Activated T-helper 9 cell treated with anti-CD3 and anti-CD28 coated beads, Interleukin-2, amount 50 U/mL, for 16 hours (primary cell): ENCODE measurements at regions not wholly inside any gene's neighbourhood (a gene's known extent, or its start where the extent isn't known, plus 50 kb on each side); places are given as distances from the start of the nearest gene placed in this dataset.
"Not testable (repeated sequence)": the region's sequence is repeated elsewhere in the genome, so short reads cannot be mapped to it uniquely, and the experiment has no call there.

Experiments used
- DNase-seq: peaks from one replicate; pipeline ENCODE4 v3.0.0-alpha.2; 2020; ENCODE audit warnings: low read depth

DNA sequence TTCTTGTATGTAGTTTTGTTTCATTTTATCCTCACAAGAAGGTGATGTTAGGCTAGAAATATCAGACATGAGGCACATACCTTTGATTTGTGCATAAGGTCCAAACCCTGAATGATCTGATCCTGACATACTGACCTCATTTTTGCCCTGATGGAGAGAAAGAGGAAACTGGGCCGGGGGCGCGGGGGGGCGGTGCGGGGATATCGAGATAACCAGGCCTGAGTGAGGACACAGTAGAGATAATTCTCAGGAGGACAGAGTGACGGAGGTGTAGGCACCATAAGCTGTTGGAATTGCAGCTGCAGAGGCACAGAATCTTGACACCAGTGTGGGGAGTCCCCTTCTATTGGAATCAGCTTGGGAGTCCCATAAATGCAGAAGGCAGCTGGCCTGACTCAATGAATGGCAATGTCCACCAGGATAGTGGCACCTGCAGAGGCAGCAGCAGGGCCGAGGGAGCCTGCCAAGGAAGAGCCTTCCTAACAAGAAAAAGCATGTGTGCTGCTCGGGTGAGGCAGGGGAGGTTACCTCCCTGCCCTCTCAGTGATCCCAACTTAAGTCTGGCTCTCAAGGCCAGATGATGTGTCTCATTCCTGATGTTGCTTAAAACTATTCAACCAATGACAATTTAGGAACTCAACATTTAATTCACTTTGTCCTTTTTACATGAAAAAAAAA lies 234.3 kb upstream of the MSX2 start:
- DNase-seq: no peak

DNA sequence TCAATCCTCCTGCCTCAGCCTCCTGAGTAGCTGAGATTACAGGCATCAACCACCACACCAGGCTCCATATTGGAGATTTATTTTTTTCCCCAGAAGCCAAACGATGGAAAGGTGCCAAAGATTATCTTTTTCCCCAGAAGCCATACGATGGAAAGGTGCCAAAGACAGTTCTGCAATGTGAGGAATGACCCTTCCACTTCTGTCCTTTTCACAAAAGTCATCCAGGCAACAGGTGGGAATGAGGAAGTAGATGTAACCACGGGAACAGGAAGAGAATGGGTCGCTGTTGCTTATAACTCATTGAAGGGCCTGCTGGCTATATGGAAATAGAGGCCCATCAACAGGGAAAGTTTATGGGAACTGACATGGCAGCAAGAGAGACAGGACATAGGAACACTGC lies 233.7 kb upstream of the MSX2 start:
- DNase-seq: no peak

DNA sequence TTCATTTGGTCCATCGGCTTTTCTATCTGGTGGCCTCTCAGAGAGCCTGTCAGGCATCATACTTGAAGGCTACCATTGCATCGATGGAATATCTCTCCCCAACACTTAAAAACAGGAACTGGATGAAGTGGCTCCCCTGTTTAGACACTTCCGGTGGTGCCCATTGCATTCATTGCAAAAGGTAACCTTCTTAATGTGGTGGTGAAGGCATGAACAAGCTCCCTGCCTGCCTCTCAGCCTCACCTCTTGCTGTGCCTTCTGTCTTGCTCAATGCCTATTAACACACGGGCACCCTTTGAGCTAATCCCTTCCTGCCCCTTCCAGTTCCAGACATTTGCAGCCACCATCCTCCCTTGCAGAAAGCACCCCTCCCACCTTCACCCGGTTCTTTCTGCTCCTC lies 233.1 kb upstream of the MSX2 start:
- DNase-seq: no peak

DNA sequence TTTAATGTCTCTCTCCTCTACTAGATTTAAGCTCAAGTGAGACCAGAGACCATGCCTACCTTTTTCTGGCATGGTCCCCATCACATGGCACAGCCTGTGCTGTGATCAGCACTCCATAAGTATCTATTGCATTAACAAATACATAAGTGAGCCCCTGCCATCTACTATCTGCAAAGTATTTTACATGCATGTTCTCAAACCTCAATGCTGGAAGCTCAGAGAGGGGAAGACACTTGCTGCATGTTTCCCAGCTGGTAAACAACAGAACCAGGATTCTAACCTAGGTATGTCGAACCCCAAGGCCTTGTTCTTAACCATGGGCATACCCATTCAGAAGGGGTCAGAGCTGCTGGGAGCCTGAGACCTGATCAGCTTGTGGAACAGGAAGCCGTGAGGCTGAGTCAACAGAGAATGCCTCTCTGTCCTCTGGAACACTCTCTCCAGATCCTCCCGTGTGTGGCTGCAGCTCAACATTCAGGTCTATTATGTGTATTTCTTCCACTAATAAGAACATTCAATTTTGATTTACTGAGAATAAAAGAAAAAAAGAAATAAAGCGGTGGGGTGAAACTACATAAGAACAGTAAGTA lies 232.5 kb upstream of the MSX2 start:
- no peak for DNase-seq

DNA sequence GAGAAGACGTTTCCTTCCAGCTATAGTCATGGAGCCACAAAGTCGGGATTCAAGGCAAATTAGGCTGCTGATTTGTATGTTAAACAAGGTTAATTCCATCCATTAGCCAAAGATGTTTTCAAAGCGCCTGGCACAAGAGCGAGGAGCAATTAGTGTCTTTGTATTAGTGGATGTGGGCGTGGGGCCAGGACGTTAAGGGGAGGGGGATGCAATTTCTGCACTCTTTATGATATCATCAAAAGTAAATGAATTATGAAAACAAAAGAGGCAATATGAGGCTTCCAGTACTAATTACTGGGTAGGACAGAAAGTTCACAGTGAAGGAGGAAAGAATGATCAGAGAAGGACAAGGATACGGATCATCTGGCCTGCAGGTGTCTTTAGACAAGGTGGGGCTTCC lies 230.9 kb upstream of the MSX2 start:
- no peak for DNase-seq

DNA sequence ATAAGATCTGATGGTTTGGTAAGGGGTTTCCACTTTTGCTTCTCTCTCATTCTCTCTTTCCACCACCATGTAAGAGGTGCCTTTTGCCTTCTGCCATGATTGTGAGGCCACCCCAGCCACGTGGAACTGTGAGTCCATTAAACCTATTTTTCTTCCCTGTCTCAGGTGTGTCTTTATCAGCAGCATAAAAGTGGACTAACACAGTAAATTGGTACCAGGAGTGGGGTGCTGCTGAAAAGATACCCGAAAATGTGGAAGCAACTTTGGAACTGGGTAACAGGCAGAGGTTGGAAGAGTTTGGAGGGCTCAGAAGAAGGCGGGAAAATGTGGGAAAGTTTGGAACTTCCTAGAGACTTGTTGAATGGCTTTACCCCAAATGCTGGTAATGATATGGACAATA lies 226.4 kb upstream of the MSX2 start:
- not testable (repeated sequence) for DNase-seq

DNA sequence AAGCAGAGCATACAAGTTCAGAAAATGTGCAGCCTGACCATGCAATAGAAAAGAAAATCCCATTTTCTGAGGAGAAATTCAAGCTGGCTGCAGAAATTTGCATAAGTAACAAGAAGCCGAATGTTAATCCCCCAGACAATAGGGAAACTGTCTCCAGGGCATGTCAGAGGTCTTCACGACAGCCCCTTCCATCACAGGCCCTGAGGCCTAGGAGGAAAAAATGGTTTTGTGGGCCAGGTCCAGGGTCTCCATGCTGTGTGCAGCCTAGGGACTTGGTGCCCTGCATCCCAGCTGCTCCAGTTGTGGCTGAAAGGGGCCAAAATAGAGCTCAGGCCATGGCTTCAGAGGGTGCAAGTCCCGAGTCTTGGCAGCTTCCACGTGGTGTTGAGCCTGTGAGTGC lies 225.8 kb upstream of the MSX2 start:
- not testable (repeated sequence) for DNase-seq

DNA sequence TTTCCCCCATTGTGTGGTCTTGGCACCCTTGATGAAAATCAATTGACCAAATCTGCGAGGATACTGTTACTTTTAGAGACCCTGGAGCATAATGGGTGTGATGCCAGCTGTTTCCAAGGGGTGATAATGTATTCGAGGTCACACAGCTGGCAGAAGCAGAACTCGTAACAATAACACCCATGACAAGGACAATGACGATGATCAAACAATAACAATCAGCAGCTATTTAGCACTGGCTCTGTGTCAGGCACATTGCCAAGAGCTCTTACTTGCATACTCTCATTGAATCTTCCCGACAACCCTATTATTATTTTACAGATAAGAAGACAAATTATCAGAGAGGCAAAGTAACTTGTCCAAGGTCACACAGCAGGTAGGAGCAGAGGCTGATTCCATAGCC lies 223.7 kb upstream of the MSX2 start:
- DNase-seq: no peak

DNA sequence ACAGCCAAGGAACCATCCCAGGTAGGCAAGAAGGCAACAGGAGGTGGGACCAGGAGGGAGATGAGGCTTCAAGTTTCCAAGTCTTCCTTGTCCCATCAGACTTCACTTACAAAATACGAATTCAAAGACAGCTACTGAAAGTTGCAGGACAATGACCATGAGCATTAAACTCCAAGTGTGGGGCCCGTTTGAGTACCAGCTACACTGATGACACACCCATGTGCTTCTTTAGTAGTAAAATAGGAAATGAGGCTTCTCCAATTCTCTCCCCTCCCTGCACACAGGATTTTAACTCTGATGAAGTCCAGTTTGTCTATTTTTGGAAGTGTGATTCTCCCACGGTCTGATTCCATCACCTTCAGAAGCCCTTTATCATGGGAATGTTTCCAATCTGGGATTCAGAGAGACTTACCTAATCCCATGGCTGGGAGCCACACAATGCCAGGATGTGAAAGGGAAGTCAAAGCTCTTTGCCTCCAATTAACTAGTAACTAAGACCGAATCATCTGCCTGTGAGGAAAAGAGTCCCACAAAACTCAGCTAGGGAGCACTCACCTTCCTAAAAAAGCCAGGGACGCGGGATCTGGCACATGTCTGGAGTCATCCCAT lies 222.8 kb upstream of the MSX2 start:
- no peak for DNase-seq

DNA sequence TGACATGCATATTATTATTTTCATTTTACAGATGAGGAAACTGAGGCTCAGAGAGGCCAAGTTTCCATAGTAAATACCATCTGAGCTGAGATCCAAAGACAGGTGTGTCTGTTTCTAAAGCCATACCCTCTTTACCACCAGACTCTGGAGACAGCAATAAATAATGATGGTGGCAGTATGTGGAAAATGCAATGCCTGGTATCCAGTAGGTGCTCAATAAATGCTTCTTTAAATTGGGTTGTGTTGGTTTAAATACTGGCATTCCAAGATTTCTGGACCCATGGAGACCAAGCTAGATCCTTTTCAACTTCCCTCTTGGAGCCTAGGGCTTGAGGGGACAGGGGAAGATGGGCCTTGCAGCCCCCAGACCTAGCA lies 221.3 kb upstream of the MSX2 start:
- no peak for DNase-seq

DNA sequence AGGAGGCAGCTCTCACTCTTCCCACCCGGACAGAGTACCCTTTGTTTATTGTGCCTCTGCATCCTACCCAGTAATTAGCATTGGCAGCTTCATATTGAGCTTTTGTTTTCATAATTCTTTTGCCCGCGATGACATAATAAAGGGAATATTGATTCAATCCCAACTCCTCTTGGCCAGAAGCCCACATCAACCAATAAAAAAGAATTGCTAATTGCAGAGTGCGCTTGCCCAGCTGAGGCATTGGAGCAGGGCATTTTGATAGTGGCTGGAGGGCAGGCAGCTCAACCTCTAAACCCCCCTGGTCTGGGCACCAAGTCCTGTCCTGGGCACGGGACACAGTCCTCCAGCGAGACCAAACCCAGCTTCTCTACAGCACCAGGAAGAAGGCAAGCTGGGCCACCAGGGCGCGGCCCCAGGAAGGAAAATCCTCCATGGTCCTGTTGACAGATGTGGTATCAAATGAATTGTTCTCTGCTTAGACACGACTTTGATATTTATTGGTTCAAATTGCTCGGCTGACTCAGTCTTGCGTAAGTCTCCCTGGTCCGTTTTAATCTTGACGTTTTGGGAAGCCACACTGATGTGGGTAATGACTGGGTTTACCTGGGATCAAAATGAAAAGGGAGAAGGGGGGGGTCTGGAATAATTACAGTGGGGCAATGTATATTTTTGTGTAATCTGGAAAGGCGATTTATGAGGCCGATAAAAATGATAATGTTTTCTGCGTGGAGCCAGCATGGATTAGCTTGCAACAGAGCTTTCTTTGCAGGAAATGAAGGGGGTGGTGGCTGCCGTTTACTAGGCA lies 220.7 kb upstream of the MSX2 start:
- no peak for DNase-seq

DNA sequence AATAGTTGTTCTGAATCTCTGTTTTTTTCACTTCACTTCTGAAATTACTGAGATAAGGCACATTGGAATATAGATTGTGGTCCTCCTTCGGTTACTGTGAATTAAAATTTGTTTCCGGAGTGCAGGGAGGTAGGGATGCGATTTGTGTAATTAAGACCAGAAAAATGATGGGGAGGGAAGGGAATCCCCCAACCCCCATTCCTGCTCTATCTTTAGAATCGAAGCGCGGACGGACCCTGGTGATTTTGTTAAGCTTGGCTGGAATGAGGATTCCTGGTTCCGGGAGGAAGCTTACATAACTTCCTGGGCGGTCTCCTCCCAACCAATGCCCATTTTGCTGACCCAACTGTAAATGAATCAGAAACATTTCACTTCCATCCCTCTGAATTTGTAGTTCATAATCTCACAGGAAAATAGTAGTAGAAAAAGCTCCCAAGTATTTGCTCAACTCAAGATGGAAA lies 220.1 kb upstream of the MSX2 start:
- DNase-seq: no peak

DNA sequence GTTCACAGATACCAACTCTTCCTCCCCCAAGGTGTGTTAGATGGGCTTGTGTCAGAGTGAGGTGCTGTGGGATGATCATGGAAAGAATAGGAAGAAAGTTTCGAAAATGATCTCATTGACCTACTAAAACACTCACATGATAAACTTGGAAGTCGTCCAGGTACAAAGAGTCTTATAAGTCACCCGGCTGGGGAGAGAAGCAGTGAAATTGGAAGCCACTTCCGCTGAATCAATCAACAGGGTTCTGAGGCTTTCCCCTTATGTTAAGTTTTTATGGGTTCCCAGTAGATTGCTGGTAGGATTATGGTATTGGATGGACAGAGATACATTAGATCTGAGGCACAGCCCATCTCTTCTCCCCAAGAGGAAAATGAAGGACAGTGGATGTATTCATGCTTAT lies 218.8 kb upstream of the MSX2 start:
- no peak for DNase-seq

DNA sequence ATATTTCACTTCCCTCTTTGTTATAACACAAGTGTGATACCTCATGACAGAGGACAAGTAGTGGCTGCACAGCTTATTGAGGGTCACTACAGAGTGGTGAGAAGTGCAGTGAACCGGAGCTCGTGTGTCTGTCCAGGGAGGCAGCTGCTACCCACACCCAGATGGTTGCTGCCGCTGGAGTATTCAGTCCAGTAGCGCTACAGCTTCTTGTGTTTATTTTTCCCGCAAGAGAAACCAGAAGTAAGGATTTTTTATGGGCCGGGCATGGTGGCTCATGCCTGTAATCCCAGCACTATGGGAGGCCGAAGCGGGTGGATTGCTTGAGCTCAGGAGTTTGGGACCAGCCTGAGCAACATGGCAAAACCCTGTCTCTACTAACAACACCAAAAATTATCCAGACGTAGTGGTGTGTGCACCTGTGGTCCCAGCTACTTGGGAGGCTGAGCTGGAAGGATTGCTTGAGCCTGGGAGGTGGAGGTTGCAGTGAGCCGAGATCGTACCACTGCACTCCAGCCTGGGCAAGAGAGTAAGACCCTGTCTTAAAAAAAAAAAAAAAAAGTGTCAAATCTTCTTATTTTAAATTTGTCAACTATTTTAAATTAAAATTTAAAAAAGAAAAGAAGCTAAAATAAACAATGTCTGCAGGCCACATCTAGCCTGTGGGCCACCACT lies 213.5 kb upstream of the MSX2 start:
- not testable (repeated sequence) for DNase-seq

DNA sequence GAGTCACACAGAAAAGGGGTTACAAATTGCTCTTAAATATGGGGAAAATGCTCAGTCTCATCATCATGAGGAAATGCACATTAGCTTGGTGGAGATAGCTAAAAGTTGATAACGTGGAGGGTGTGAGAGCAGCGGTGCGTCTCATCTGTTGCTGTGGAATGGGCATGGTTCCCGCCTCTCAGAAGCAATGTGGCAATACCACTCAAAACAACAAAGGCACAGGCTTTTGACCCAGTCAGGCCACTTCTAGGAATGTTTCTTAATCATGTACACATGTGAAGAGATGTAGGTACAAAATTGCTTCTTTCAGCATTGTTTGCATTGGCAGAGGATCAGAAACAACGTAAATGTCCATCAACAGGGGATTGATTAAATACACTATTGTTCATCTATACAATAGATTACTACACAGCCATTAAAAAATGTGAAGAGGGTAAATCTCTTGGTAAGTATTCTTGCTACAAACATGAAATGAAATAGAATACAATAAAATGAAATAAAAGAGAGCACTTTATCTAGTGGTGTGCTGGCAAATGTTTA lies 212.6 kb upstream of the MSX2 start:
- DNase-seq: no peak

DNA sequence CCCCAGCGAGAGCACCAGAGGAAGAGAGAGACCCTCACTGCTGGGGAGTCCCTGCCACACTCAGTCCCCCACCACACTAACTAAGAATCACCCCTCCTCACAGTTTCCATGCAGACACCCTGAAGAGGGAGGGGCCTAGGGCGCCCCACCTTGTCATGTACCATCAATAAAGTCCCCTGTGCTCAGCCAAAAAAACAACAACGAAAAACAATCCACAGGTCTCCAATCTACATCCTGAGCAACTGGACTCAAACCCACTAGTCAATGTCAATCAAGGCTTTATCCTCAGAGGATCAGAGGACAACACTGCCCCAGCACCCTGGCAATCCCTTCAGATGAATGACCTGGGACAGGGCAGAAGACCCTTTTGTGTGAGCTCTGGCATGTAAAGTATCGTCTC lies 210.1 kb upstream of the MSX2 start:
- no peak for DNase-seq

DNA sequence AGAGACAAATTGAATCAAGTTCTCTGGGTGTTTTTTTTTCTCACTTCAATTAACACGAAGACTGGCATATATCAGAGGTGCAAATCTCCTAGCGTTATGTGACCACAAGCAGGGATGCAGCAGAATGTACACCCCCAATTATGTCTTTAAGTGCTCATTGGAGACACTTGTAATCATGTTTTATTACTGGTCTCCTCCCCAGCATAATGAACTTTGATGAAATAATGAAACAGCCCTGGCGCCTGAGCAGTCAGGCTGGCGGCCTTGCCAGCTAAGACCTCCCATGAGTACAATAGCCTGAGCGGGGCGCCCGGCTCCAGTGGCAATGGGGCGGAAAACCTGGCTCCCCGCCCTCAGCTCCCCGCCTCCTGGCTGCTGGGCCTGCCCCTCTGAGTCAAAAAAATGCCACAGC lies 209.4 kb upstream of the MSX2 start:
- no peak for DNase-seq

DNA sequence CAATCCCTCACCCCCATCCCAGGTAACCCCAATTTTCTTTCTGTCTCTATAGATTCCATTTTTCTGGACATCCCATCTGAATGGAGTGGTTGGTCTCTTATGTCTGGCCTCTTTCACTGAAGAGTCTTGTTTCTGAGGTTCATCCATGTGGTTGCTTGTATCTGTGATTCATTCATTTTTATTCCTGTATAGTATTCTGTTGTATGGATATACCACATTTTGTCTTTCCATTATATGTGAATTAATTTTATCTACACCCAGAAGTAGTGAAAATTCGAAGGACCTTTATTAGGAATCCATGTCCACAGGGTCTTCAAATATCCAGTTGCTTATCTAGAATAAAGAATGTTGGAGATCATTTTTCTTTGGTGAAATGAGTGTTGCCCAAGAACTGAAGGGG lies 207.6 kb upstream of the MSX2 start:
- DNase-seq: no peak

DNA sequence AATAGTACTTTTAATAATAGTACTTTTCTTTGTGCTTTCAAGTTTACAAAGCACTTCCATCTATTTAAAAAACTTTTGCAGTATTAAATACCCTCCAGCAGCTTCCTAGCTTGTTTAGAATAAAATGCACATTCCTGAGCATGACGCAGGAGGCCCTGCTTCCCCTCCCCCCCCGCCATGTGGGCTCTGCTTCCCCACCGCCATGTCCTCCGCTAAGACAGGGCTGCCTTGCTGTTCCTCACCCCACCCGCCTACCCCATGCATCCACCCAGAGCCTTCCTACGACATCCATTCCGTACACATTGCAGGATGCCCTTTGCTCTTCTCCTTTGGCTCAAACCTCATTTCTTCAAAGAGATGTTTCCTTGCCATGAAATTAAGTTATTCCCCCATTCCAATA lies 205.9 kb upstream of the MSX2 start:
- no peak for DNase-seq

DNA sequence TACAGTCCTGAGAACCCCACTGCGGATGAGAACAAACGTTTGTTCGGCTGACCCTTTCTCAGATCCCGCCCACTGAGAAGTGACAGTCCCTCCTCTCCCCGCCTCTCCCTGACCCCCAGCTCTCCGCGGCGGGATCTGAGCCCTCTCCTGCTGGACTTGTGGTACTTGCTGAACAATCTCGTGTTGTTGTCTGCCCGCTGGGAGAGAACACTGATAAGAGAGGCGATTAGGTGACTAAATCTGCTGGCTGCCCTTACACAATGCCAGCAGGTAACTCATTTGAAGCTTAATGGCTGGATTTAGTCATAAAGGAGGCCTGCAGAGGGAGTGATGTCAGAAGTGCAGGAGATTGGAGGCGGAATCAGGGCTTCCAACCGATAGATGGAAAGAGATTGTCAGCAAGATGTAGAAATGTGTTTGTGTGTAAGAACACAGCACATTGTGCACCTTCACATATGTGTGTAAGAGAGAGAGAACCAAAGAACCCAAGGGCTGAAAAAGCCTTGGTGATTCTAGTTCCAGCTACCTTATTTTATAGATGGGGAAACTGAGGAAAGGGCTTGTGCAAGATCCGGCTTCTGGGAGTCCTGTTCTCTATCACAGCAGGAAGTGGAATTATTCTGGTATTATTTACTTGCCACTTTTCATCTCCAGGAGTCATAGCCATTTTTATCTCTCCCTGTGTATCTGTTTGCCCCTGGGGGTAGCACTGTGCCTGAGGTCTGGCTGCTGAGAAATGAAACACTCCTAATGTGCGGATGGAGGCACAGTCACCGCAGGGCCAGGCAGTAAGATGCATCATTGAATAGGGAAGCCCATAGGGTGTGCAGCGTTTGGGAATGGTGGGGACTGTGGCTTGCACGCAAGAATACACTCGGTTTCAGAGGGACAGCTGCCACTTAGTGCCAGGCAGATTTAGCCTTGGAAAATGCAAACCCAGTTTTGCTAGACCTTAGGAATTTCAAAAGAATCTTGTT lies 203.7 kb upstream of the MSX2 start:
- DNase-seq: no peak

DNA sequence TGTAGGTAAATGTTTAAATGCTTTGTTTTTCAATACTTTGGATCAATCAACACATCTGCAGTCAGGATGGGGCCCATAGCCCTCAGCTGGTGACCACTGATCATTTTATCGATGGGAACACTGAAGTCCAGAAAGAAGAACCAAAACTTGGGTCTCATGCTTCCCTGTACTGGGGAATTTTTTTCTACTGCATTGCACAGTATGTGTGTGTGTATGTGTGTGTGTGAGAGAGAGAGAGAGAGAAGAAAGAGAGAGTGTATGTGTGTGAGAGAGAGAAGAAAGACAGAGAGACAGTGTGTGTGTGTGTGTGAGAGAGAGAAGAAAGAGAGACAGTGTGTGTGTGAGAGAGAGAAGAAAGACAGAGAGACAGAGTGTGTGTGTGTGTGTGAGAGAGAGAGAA lies 202.9 kb upstream of the MSX2 start:
- no peak for DNase-seq
